ENCODE measurements at regions not wholly inside any gene's neighbourhood (a gene's known extent, or its start where the extent isn't known, plus 50 kb on each side); places are given as distances from the start of the nearest gene placed in this dataset.

- no peaks in the 10 kb centered on the region for H3K4me1 ChIP-seq
- no peak for TF ChIP-seq EHMT2 (IDR thresholded peaks at IDR 0.05; ENCODE audit: low read depth)
- TF ChIP-seq SREBF2 (IDR thresholded peaks at IDR 0.05) = no peak
- TF ChIP-seq USF2 (IDR thresholded peaks at IDR 0.05) = no peak
- no peak for TF ChIP-seq KDM1A (IDR thresholded peaks at IDR 0.05; ENCODE audit: low read depth)
- TF ChIP-seq FOSL2 (IDR thresholded peaks at IDR 0.05) = no peak
- no peak for TF ChIP-seq FOSL2 (CRISPR knock-in tag; IDR thresholded peaks at IDR 0.05)
- TF ChIP-seq HEYL (CRISPR knock-in tag; IDR thresholded peaks at IDR 0.05) = no peak
- TF ChIP-seq HES2 (IDR thresholded peaks at IDR 0.05) = no peak
- no peak for TF ChIP-seq MAZ (IDR thresholded peaks at IDR 0.05; ENCODE audit: borderline replicate concordance, low read depth, low read length)
- TF ChIP-seq ZFP36 (IDR thresholded peaks at IDR 0.05; ENCODE audit: borderline replicate concordance, partially characterized antibody) = no peak
- TF ChIP-seq PHF8 (IDR thresholded peaks at IDR 0.05; ENCODE audit: borderline replicate concordance, low read depth) = no peak
- no peak for TF ChIP-seq RARB (CRISPR knock-in tag; IDR thresholded peaks at IDR 0.05)
- TF ChIP-seq ZNF302 (CRISPR knock-in tag; IDR thresholded peaks at IDR 0.05) = no peak
- TF ChIP-seq CHD4 (IDR thresholded peaks at IDR 0.05; ENCODE audit: borderline replicate concordance) = no peak
- TF ChIP-seq NFE2L2 (conservative IDR thresholded peaks at IDR 0.05; ENCODE audit: low read length) = no peak
- no peak for TF ChIP-seq RCOR1 (IDR thresholded peaks at IDR 0.05; ENCODE audit: low read depth, low read length)
- no peak for TF ChIP-seq CHD2 (IDR thresholded peaks at IDR 0.05; ENCODE audit: low read length, partially characterized antibody)
- no peak for TF ChIP-seq CBX8 (IDR thresholded peaks at IDR 0.05)
- TF ChIP-seq POLR2A (IDR thresholded peaks at IDR 0.05; ENCODE audit: low read length) = no peak
- TF ChIP-seq ELK1 (IDR thresholded peaks at IDR 0.05; ENCODE audit: low read depth, low read length) = no peak
- no peak for TF ChIP-seq ATOH8 (CRISPR knock-in tag; IDR thresholded peaks at IDR 0.05; ENCODE audit: low read depth)
- H3K4me3 ChIP-seq = no peak overlapping the region
- ChIA-PET CTCF (no interaction called here), POLR2A (no interaction called here)
- no peak for ATAC-seq
- H3K27ac ChIP-seq = no peak overlapping the region
- DNase-seq (ENCODE audit: low read depth in 1 of 2, low spot score in 1 of 2) = no peak
- FAIRE-seq = no peak
- H3K9me3 ChIP-seq = no peaks in the 10 kb centered on the region
- WGBS (ENCODE audit: missing lambda C conversion rate) = 49% methylated on average over 2 of the region's 2 CpGs
- H3K4me2 ChIP-seq = no peak overlapping the region
Observed at GRCh38 chr13:69461397-69461796, 646.2 kb upstream of the ATXN8OS start.

DNA sequence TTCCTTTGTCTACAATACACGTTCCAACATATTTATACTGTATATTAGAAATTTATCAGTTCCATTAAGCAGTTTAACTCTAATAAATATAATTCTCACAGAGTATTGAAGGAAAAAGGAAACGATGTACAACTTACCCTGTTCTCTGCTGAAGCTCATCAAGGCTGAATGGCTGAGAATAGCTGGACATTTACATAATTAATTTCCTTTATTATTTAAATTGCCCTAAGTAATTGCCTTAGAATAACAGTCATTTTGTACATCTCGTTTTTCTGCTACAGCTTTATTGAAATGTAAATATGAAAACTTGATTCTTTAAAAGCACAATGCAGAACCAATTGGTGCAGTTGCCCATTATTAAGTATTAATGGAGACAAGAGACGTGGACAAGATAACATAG is 648.3 kb upstream of the ATXN8OS start:
- CTCF ChIA-PET = no interaction called here
- no peak for ATAC-seq

More for the DNA sequence above, 648.3 kb upstream of the ATXN8OS start:
- TF ChIP-seq ESRRA (IDR thresholded peaks at IDR 0.05; ENCODE audit: borderline replicate concordance, low read length) = no peak
- no peak for TF ChIP-seq MYC (IDR thresholded peaks at IDR 0.05; ENCODE audit: borderline replicate concordance, low read length)
- no peak for TF ChIP-seq USF2 (IDR thresholded peaks at IDR 0.05)
- WGBS (ENCODE audit: missing lambda C conversion rate) = 7% methylated on average over 4 of the region's 4 CpGs
- H3K4me2 ChIP-seq = no peak overlapping the region
- DNase-seq (ENCODE audit: low read depth in 1 of 2, low spot score in 1 of 2) (no peak), FAIRE-seq (no peak)
- H3K27ac ChIP-seq = no peak overlapping the region
- POLR2A ChIA-PET = no interaction called here
- H3K4me3 ChIP-seq = no peak overlapping the region
- H3K9me3 ChIP-seq = no peaks in the 10 kb centered on the region
- no peaks in the 10 kb centered on the region for H3K4me1 ChIP-seq
